ENCODE measurements at regions not wholly inside any gene's neighbourhood (a gene's known extent, or its start where the extent isn't known, plus 50 kb on each side); places are given as distances from the start of the nearest gene placed in this dataset.
"Not testable (repeated sequence)": the region's sequence is repeated elsewhere in the genome, so short reads cannot be mapped to it uniquely, and the experiment has no call there.

GRCh38 chr13:87821512-87821911 is 150.3 kb downstream of the SLITRK5 start:
- WGBS, 3 donors = 36 to 47% (median 41%) methylated on average over 4 of the region's 4 CpGs
- H3K27me3 ChIP-seq = no peaks in the 10 kb centered on the region
- intact Hi-C loops (cut with DNase I) = no loop called here

GRCh38 chr13:87826301-87826700 is 155.1 kb downstream of the SLITRK5 start:
- H3K4me3 ChIP-seq; H3K27me3 ChIP-seq; H3K36me3 ChIP-seq; DNase-seq; H3K27ac ChIP-seq; H3K4me1 ChIP-seq (ENCODE audit: insufficient read depth); H3K9me3 ChIP-seq; intact Hi-C loops (cut with DNase I): not testable (repeated sequence)
- WGBS, 3 donors = 63 to 75% (median 74%) methylated on average over 2 of the region's 2 CpGs

More at GRCh38 chr13:87821512-87821911, 150.3 kb downstream of the SLITRK5 start:
- no peak overlapping the region for H3K4me3 ChIP-seq
- no peak overlapping the region for H3K27ac ChIP-seq
- no peaks in the 10 kb centered on the region for H3K36me3 ChIP-seq
- H3K9me3 ChIP-seq = no peaks in the 10 kb centered on the region
- no peak for TF ChIP-seq EP300 (IDR thresholded peaks at IDR 0.05)
- TF ChIP-seq CTCF (IDR thresholded peaks at IDR 0.05) = no peak
- TF ChIP-seq POLR2A (IDR thresholded peaks at IDR 0.05) = no peak
- H3K4me1 ChIP-seq (ENCODE audit: insufficient read depth) = no peaks in the 10 kb centered on the region
- DNase-seq = no peak

- no peak overlapping the region for H3K27ac ChIP-seq
- no peaks in the 10 kb centered on the region for H3K36me3 ChIP-seq
- no peak for DNase-seq
- intact Hi-C loops (cut with DNase I) = no loop called here
- H3K4me3 ChIP-seq = no peak overlapping the region
- no peaks in the 10 kb centered on the region for H3K9me3 ChIP-seq
- 91 to 97% (median 97%) methylated on average over 4 of the region's 4 CpGs for WGBS, 3 donors
- H3K27me3 ChIP-seq = no peaks in the 10 kb centered on the region
- no peaks in the 10 kb centered on the region for H3K4me1 ChIP-seq (ENCODE audit: insufficient read depth)
- TF ChIP-seq EP300 (IDR thresholded peaks at IDR 0.05) = no peak
- TF ChIP-seq POLR2A (IDR thresholded peaks at IDR 0.05) = no peak
- no peak for TF ChIP-seq CTCF (IDR thresholded peaks at IDR 0.05)
Measured at GRCh38 chr13:87827479-87827878, 156.3 kb downstream of the SLITRK5 start.

- H3K4me3 ChIP-seq = no peak overlapping the region
- no peak overlapping the region for H3K27ac ChIP-seq
- H3K27me3 ChIP-seq = no peaks in the 10 kb centered on the region
- no peaks in the 10 kb centered on the region for H3K9me3 ChIP-seq
- WGBS, 3 donors = 51 to 64% (median 59%) methylated on average over 1 of the region's 1 CpG
- no peaks in the 10 kb centered on the region for H3K36me3 ChIP-seq
- TF ChIP-seq POLR2A (IDR thresholded peaks at IDR 0.05) = no peak
- TF ChIP-seq CTCF (IDR thresholded peaks at IDR 0.05) = no peak
- no peak for TF ChIP-seq EP300 (IDR thresholded peaks at IDR 0.05)
- intact Hi-C loops (cut with DNase I) = no loop called here
- no peaks in the 10 kb centered on the region for H3K4me1 ChIP-seq (ENCODE audit: insufficient read depth)
- no peak for DNase-seq
Measured at GRCh38 chr13:87837522-87837921, 166.4 kb downstream of the SLITRK5 start.

- no peaks in the 10 kb centered on the region for H3K4me1 ChIP-seq (ENCODE audit: insufficient read depth)
- WGBS, 3 donors = 42 to 53% (median 44%) methylated on average over 1 of the region's 1 CpG
- H3K4me3 ChIP-seq = no peak overlapping the region
- no peak overlapping the region for H3K27ac ChIP-seq
- TF ChIP-seq POLR2A (IDR thresholded peaks at IDR 0.05) = no peak
- no peak for TF ChIP-seq CTCF (IDR thresholded peaks at IDR 0.05)
- TF ChIP-seq EP300 (IDR thresholded peaks at IDR 0.05) = no peak
- H3K27me3 ChIP-seq = no peaks in the 10 kb centered on the region
- no peaks in the 10 kb centered on the region for H3K9me3 ChIP-seq
- no peak for DNase-seq
- no peaks in the 10 kb centered on the region for H3K36me3 ChIP-seq
- intact Hi-C loops (cut with DNase I) = no loop called here
Measured at GRCh38 chr13:87837946-87838345, 166.8 kb downstream of the SLITRK5 start.

Data from ovary (tissue), 7 donors.